Hematopoietic multipotent progenitor cell (in vitro differentiated cells): ENCODE measurements at regions not wholly inside any gene's neighbourhood (a gene's known extent, or its start where the extent isn't known, plus 50 kb on each side); places are given as distances from the start of the nearest gene placed in this dataset.
"Not testable (repeated sequence)": the region's sequence is repeated elsewhere in the genome, so short reads cannot be mapped to it uniquely, and the experiment has no call there.

Source experiments
- DNase-seq, 3 donors: peaks; one replicate each; pipeline ENCODE4 v3.0.0-alpha.2; 2011 to 2015; ENCODE audit warnings: low read depth in 2 of 3, low spot score in 2 of 3

GRCh38 chr6:121634586-121634985, 199.1 kb downstream of the GJA1 start:
- not testable (repeated sequence) for DNase-seq

GRCh38 chr6:121635355-121635754, 199.9 kb downstream of the GJA1 start:
- no peak for DNase-seq

DNA sequence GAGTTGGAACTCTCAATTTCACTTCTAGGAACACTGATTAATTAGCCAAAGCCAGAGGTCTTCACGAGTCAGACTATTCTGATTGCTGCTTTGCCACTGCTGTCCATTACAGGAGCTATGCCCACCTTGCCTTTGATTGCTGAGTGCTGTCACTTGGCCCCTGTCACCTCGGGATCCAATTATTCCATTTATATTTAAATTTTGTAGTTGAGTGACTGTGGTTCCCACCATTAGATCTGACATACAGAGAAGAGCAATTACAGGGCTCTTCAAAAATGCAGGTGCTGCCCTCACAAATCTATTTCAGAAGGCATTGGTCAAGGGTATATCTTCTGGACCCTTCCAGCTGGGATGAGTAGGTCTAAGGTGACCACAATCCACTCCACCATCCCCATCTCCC, 200.8 kb downstream of the GJA1 start:
- not testable (repeated sequence) for DNase-seq

- DNase-seq: no peak
Observed at GRCh38 chr6:121639021-121639420, 203.6 kb downstream of the GJA1 start.

DNA sequence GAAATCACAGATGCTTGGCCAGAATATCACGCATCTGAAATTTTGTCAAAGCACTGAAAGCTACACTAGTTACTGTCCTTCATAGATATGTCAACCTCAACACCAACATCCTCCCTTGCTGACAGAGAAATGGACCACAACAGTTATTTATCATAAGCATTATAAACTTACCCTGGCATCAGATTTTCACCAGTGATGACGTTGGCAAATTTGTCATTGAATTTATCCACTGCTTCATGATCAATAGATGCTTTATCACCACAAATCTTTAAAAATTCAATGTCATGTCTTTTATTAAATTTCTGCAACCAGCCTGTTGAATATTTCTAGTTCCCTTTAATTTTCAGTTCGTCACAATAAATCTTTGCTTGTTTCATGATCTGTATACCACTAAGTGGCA, 205.7 kb downstream of the GJA1 start:
- DNase-seq: no peak

DNA sequence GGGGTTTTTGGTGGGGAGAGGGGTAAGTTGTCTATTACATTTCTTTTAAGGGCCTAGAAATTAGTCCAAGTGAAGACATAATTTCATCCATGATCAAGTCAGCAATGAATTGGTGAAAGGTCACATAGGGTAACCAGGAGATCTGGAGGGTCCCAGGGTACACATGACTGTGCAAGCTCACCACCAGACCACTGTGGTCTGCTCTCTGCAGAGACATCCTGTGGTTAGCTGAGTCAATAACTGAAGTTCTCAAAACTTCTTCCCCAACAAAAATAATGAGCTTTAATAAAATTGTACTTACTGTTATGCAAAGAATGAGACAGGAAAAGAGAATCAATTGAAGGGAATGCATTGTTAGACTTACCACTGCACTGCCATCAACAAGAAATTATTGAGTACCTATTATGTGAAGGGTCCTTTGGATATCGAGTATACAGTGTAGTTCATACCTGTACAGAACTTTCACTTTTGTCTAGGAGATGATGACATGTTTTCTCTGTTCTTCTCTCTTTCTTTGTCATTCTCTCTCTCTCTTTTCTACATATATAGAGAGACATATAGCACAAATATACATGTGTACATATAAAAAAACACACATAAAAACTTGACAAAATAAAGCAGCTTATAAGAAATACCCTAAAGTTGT, 209.8 kb downstream of the GJA1 start:
- DNase-seq: peak in 2 of 3 donors; percentile 74 to 82

- no peak for DNase-seq
Observed at GRCh38 chr6:121647905-121648304, 212.5 kb downstream of the GJA1 start.

- DNase-seq: no peak
Observed at GRCh38 chr6:121649951-121650350, 214.5 kb downstream of the GJA1 start.

DNA sequence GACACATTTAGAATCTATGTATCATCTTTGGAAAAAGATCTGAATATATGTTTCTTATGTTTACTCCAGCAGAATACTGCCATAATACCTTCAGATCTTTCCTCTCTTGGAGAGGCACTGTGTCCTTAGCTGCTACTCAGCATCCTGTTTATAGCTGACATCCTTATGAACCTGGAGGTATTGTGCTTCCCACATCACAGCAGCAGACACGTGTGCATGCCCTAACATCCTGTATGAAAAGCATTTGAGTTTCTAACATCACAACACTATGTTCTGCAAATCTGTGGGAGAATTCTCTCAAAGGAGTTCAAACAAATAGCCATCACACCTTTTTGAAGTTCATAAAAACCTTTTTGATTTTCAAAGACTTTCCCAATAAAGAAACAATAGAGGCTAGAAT, 216.0 kb downstream of the GJA1 start:
- DNase-seq: no peak

DNA sequence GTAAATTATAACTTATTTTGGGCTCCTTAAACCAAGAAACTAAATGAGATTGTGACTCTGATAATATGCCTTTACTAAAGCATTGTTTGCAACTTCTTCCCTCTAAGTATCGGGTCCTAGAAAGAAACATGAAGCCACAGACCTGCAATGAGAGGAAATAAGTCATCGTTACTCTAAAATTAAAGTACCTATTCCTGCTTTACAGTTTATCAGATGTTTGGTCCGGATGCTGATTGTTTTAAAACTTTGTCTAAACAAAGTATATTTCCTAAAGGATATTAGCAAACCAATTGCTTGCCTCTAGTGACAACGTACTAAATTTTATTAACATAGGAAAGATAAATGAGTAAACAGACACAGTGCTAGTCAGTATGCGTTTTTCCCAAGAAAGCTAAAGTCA, 216.8 kb downstream of the GJA1 start:
- peak in 1 of 3 donors; percentile 16 for DNase-seq

DNA sequence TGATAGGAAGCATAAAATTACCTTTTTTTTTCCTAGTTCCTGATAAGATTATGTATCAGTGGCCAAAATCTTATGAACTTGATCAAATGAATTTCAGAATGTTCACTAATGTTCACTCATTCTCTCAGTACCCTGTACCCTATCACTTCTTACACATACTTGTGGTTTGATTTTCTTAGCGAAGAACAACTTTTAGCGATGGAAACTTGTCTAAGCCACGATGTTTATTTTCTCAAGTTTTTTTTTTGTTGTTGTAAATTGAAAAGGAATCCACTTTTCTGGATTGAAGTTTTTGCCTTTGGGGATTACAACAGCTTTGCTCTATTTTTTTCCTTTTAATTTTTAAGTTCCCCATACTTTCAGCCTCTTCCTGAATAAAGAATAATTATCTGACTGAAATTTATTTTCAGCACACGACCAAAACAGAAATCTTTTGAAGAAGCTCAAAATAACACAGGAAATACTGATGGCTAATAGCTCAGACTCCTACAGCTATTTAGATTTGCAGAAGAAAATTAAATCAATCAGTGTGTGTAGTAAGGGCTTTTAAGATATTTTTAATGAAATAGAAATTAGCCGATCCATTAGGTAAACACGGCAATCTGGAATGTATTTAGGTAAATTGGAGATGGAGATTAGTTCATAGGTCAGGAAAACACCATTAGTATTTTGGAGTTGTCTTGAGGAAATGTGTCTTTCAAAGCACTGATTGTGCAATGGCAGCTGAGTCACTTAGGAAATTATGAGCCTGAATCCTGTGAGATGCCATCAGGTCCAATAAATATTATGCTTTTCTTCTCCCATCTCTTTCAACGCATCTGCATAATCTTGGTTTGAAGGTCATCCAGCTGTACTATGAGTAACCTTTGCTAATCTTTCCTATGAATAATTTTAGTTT, 217.5 kb downstream of the GJA1 start:
- peak in 1 of 3 donors; percentile 30 for DNase-seq

DNA sequence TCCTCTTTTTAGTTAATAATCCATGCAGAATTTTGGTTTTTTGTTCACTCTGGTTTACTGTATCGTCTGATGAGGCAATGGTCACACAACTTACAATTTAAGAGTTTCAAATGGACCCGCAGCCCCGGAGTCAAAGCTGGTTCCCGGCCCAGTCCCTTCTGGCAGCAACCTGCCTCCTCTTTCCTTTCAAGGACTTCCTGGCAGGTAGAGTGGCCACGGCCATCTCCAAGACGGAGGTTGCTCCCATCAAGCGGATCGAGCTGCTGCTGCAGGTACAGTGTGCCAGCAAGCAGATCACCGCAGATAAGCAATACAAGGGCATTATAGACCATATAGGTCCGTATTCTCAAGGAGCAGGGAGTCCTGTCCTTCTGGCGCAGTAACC, 218.2 kb downstream of the GJA1 start:
- DNase-seq: no peak

GRCh38 chr6:121657972-121658371, 222.5 kb downstream of the GJA1 start:
- no peak for DNase-seq

DNA sequence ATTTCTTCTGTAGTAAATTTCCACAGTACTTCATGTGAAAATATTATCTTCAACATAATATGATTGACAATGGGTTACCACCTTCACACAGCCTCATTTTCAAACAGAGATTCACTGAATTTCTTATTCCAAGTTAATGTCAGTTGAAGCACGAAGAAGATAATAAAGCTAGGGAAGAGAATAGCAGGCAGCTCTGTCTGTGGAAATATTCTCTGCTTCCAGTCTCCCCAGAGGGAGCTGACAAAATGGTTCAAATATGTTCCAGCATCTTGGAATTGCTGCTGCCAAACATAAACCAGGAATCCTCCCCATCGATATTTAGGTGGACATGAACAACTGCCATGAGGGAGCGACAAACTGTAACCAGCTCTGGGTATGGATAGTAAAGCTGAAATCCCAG, 224.8 kb downstream of the GJA1 start:
- no peak for DNase-seq

DNA sequence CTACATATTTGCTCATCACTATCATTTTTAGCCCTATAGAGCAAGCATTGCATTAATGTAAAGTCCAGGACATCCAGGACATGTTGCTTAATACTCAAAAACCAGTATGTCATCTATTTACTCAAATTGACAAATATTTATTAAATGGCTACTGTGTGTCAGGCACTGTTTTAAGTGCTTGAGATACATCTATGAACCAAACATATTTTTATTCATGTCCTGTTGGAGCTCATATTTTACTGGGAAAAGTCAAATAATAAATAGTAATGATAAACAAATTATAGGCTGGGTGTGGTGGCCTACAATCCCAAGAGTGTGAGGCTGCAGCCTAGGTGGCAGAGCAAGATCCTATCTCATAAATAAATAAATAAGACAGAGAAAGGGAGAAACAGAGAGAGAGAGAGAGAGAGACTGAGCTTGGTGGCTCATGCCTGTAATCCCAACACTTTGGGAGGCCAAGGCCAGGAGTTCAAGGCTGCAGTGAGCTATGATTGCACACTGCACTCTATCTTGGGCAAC, 227.9 kb downstream of the GJA1 start:
- DNase-seq: no peak

DNA sequence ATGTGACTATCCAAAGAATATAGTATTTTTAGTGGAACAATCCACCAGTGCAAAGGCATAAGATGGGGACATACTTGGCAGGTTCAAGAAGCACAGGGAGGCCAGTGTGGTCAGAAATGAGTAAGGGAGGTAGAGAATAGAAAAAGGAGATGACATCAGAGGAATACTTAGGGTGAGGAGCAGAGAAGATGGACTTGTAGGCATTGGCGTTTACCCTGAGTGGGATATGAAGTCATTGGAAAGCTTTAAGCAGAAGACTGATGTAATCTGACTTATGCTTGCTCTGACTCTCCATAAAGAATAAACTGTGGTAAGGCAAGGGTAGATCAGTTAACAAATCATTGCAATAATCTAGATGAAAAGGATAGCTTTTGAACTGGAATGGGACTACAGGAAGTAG, 228.7 kb downstream of the GJA1 start:
- no peak for DNase-seq

DNA sequence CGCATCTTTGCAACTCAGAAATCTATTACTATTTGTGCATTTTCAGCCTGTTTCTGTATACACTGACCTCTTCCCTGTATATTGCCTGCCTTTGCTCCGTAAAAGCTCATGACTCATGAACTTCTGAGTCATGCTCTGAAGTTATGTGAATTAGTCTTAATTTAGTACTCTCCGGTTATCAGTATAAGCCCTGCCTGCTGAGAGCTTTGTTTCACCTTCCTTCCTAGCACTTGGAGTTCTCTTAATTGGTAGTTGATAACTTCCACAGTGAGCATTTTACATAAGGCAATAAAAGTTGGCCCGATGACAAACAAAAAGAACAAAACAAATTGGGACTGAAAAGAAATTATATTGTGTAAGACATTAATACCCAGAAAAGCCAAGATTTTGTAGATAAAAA, 231.4 kb downstream of the GJA1 start:
- peak in 2 of 3 donors; percentile 13 to 24 for DNase-seq

DNA sequence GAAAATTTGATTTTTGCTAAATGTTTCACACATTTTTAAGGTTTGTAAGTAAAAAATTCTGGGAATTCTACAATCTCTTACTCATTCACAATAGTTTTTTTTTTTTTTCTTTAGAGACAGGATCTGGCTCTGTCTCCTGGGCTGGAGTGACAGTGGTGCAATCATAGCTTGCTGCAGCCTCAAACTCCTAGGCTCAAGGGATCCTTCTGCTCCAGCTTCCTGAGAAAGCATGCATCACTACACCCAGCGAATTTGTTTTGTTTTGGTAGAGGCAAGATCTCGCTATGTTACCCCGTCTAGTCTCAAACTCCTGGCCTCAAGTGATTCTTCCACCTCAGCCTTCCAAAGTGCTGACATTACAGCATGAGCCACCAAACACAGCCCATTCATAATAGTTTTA, 232.8 kb downstream of the GJA1 start:
- no peak for DNase-seq

- no peak for DNase-seq
Observed at GRCh38 chr6:121670511-121670910, 235.1 kb downstream of the GJA1 start.

- no peak for DNase-seq
Observed at GRCh38 chr6:121677571-121677970, 242.1 kb downstream of the GJA1 start.

DNA sequence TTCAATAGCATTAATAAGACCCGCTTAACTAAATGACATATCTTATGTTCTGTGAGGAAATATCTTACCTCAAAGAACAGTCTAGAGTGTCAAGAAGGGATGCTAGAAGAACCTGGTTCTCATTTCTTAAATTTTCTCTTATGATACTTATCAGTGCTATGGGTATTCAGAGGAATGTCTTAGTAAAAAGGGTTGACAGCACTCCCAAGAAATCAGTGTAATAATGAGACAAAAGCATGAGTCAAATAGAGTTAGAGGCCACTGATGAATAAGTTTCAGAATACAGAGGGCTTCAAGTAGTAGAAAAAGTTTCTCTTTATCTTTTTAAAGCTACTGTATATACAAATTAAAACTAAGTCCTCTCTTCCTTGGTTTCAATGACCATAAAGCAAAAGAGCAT, 242.8 kb downstream of the GJA1 start:
- no peak for DNase-seq

- DNase-seq: no peak
Observed at GRCh38 chr6:121680058-121680457, 244.6 kb downstream of the GJA1 start.
